K562 (cell line): ENCODE measurements at regions not wholly inside any gene's neighbourhood (a gene's known extent, or its start where the extent isn't known, plus 50 kb on each side); places are given as distances from the start of the nearest gene placed in this dataset.

Experiments used
- CHD2 ChIP-seq: IDR thresholded peaks from 2 replicates; pipeline ENCODE4 v1.6.1; 2011; ENCODE audit warnings: low read depth, low read length
- EZH2 ChIP-seq: IDR thresholded peaks from 2 replicates; pipeline ENCODE4 v1.6.1; 2012; ENCODE audit warnings: low read depth, mild to moderate bottlenecking, inconsistent platforms, low read length, borderline replicate concordance
- FOXM1 ChIP-seq, 2 experiments: fragments of 450-650 bp in 1 of 2; sonication (generic) in 1 of 2; formaldehyde crosslinking in 1 of 2; IDR thresholded peaks; 2 replicates each; pipeline versions ENCODE4 v1.6.1 to v1.9.0; 2017 to 2022; ENCODE audit warnings: low read depth in 2 of 2, mild to moderate bottlenecking in 2 of 2, missing genetic modification reagents in 1 of 2, moderate library complexity in 1 of 2
- GABPA ChIP-seq: fragments of 200-800 bp; sonication (Bioruptor generic); conservative IDR thresholded peaks from 2 replicates; pipeline ENCODE4 v1.6.1; 2016; ENCODE audit warnings: low read depth, missing genetic modification characterization, missing compliant biosample characterization
- KDM5B ChIP-seq: fragments of 200-600 bp; sonication (generic); IDR thresholded peaks from 2 replicates; pipeline ENCODE4 v1.6.1; 2012; ENCODE audit warnings: low read depth, mild to moderate bottlenecking, moderate library complexity, low read length, control low read depth, inconsistent platforms; ENCODE audit not compliant: insufficient replicate concordance
- MBD1 ChIP-seq: fragments of 250-450 bp; sonication (Bioruptor Pico); IDR thresholded peaks from 2 replicates; pipeline ENCODE4 v1.8.0; 2022; ENCODE audit warnings: inconsistent platforms
- NR2F6 ChIP-seq: fragments of 450-650 bp; formaldehyde crosslinking; IDR thresholded peaks from 2 replicates; pipeline ENCODE4 v1.4.0; 2020; ENCODE audit warnings: mild to moderate bottlenecking
- POLR2A ChIP-seq: fragments of 450-650 bp; conservative IDR thresholded peaks from 2 replicates; pipeline ENCODE4 v1.6.1; 2016
- POLR2AphosphoS5 ChIP-seq: IDR thresholded peaks from 2 replicates; pipeline ENCODE4 v1.6.1; 2011; ENCODE audit warnings: mild to moderate bottlenecking, low read depth, low read length, moderate library complexity; ENCODE audit not compliant: control insufficient read depth, insufficient read depth
- TAF1 ChIP-seq: IDR thresholded peaks from 2 replicates; pipeline ENCODE4 v1.6.1; 2011; ENCODE audit warnings: mild to moderate bottlenecking, low read length, moderate library complexity; ENCODE audit not compliant: insufficient read depth, control insufficient read depth, severe bottlenecking; ENCODE audit errors: extremely low read depth
- YBX1 ChIP-seq: fragments of 450-650 bp; IDR thresholded peaks from 2 replicates; pipeline ENCODE4 v1.7.1; 2016; ENCODE audit warnings: mild to moderate bottlenecking
- ZNF354B ChIP-seq: fragments of 250-450 bp; sonication (Bioruptor Pico); IDR thresholded peaks from 2 replicates; pipeline ENCODE4 v1.4.0; 2020
- TF ChIP-seq, protein P1 (sequence below): fragments of 450-650 bp; IDR thresholded peaks from 2 replicates; pipeline ENCODE4 v1.6.1; 2017; ENCODE audit warnings: antibody characterized with exemption, mild to moderate bottlenecking

- no peak for TF ChIP-seq TAF1
- TF ChIP-seq FOXM1 (IDR thresholded peaks at IDR 0.05; ENCODE audit: low read depth), result no peak
- TF ChIP-seq FOXM1 (CRISPR knock-in tag; IDR thresholded peaks at IDR 0.05; ENCODE audit: low read depth), result no peak
- TF ChIP-seq POLR2A, result no peak
- no peak for TF ChIP-seq KDM5B
- TF ChIP-seq, protein P1, sequence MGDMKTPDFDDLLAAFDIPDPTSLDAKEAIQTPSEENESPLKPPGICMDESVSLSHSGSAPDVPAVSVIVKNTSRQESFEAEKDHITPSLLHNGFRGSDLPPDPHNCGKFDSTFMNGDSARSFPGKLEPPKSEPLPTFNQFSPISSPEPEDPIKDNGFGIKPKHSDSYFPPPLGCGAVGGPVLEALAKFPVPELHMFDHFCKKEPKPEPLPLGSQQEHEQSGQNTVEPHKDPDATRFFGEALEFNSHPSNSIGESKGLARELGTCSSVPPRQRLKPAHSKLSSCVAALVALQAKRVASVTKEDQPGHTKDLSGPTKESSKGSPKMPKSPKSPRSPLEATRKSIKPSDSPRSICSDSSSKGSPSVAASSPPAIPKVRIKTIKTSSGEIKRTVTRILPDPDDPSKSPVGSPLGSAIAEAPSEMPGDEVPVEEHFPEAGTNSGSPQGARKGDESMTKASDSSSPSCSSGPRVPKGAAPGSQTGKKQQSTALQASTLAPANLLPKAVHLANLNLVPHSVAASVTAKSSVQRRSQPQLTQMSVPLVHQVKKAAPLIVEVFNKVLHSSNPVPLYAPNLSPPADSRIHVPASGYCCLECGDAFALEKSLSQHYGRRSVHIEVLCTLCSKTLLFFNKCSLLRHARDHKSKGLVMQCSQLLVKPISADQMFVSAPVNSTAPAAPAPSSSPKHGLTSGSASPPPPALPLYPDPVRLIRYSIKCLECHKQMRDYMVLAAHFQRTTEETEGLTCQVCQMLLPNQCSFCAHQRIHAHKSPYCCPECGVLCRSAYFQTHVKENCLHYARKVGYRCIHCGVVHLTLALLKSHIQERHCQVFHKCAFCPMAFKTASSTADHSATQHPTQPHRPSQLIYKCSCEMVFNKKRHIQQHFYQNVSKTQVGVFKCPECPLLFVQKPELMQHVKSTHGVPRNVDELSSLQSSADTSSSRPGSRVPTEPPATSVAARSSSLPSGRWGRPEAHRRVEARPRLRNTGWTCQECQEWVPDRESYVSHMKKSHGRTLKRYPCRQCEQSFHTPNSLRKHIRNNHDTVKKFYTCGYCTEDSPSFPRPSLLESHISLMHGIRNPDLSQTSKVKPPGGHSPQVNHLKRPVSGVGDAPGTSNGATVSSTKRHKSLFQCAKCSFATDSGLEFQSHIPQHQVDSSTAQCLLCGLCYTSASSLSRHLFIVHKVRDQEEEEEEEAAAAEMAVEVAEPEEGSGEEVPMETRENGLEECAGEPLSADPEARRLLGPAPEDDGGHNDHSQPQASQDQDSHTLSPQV, result no peak
- no peak for TF ChIP-seq ZNF354B (CRISPR knock-in tag)
- no peak for TF ChIP-seq NR2F6 (CRISPR knock-in tag)
- no peak for TF ChIP-seq CHD2
- no peak for TF ChIP-seq GABPA (tag)
- no peak for TF ChIP-seq YBX1
- TF ChIP-seq EZH2, result no peak
- no peak for TF ChIP-seq POLR2AphosphoS5
- no peak for TF ChIP-seq MBD1 (CRISPR knock-in tag)
These were observed 187.7 kb upstream of the MAGEB2 start for GRCh38 chrX:30027636-30028035.
